Activated CD8-positive, alpha-beta T cell treated with anti-CD3 and anti-CD28 coated beads for 36 hours (primary cell): ENCODE measurements at regions not wholly inside any gene's neighbourhood (a gene's known extent, or its start where the extent isn't known, plus 50 kb on each side); places are given as distances from the start of the nearest gene placed in this dataset.

Experiments
- ATAC-seq: fragments of 200-7000 bp; cut with Tn5 transposase; one replicate; pipeline ENCODE4 v1.10.0; 2021; ENCODE audit warnings: mild to moderate bottlenecking, moderate library complexity
- CTCF ChIA-PET: fragments of 350-600 bp; sonication (Branson Sonifier 250); formaldehyde crosslinking; loops from one replicate; lab custom pipeline; 2021; ENCODE audit warnings: antibody characterized with exemption; lab: Charles Lee
- POLR2A ChIA-PET: fragments of 350-600 bp; sonication (Branson Sonifier 250); formaldehyde crosslinking; loops from one replicate; lab custom pipeline; 2021; ENCODE audit warnings: antibody characterized with exemption; lab: Charles Lee
- DNase-seq: peaks from one replicate; pipeline ENCODE4 v3.0.0-alpha.2; 2020
- H3K27ac Mint-ChIP-seq: one replicate; pipeline ENCODE4 v1.8.0; 2021; ENCODE audit warnings: mild to moderate bottlenecking, mixed read lengths
- H3K27me3 Mint-ChIP-seq: one replicate; pipeline ENCODE4 v1.8.0; 2021; ENCODE audit warnings: mixed read lengths
- H3K36me3 Mint-ChIP-seq: one replicate; pipeline ENCODE4 v1.8.0; 2021; ENCODE audit warnings: low read depth, mixed read lengths
- H3K4me1 Mint-ChIP-seq: one replicate; pipeline ENCODE4 v1.8.0; 2021; ENCODE audit warnings: low read depth, mixed read lengths
- H3K4me3 Mint-ChIP-seq: one replicate; pipeline ENCODE4 v1.8.0; 2021; ENCODE audit warnings: mild to moderate bottlenecking, moderate library complexity, mixed read lengths
- H3K9me3 Mint-ChIP-seq: one replicate; pipeline ENCODE4 v1.8.0; 2021; ENCODE audit warnings: mixed read lengths
- intact Hi-C: fragments of 100-400 bp; cut with micrococcal nuclease; formaldehyde crosslinking; loops from one replicate; pipeline ENCODE4 v1.10.0; 2022
- TF ChIP-seq, protein P1 (sequence below): fragments of 200-600 bp; IDR thresholded peaks from one replicate; pipeline ENCODE4 v1.8.0; 2022; ENCODE audit warnings: antibody characterized with exemption, mild to moderate bottlenecking

DNA sequence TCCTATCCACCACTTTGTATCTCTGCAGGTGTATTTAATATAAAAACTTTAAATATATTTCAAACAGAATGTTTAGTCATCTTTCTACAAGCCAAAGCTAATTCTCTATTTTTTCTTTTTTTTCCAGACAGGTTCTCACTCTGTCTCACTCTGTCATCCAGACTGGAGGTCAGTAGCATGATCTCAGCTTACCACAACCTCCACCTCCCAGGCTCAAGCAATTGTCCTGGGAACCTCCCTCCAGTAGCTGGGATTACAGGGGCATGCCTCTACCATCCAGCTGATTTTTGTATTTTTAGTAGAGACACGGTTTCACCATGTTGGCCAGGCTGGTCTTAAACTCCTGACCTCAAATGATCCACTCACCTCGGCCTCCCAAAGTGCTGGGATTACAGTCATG is 202.6 kb downstream of the VGLL3 start:
- Mint-ChIP-seq H3K27ac (no peak overlapping the region), H3K4me3 (no peak overlapping the region), H3K36me3 (no peaks in the 10 kb centered on the region), H3K9me3 (no peaks in the 10 kb centered on the region), H3K27me3 (no peaks in the 10 kb centered on the region), H3K4me1 (no peaks in the 10 kb centered on the region)
- no peak for DNase-seq
- TF ChIP-seq, protein P1, sequence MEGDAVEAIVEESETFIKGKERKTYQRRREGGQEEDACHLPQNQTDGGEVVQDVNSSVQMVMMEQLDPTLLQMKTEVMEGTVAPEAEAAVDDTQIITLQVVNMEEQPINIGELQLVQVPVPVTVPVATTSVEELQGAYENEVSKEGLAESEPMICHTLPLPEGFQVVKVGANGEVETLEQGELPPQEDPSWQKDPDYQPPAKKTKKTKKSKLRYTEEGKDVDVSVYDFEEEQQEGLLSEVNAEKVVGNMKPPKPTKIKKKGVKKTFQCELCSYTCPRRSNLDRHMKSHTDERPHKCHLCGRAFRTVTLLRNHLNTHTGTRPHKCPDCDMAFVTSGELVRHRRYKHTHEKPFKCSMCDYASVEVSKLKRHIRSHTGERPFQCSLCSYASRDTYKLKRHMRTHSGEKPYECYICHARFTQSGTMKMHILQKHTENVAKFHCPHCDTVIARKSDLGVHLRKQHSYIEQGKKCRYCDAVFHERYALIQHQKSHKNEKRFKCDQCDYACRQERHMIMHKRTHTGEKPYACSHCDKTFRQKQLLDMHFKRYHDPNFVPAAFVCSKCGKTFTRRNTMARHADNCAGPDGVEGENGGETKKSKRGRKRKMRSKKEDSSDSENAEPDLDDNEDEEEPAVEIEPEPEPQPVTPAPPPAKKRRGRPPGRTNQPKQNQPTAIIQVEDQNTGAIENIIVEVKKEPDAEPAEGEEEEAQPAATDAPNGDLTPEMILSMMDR, result no peak
- intact Hi-C loops, result no loop called here
- ATAC-seq, result no peak
- ChIA-PET POLR2A (no interaction called here), CTCF (no interaction called here)

- Mint-ChIP-seq H3K4me3 (no peak overlapping the region), H3K36me3 (no peaks in the 10 kb centered on the region), H3K27me3 (no peaks in the 10 kb centered on the region), H3K9me3 (no peaks in the 10 kb centered on the region), H3K4me1 (no peaks in the 10 kb centered on the region), H3K27ac (no peak overlapping the region)
- ChIA-PET POLR2A (no interaction called here), CTCF (no interaction called here)
- intact Hi-C loops, result no loop called here
- DNase-seq, result no peak
- no peak for ATAC-seq
- TF ChIP-seq, protein P1, result no peak
Measured at GRCh38 chr3:86787091-86787490, 203.9 kb downstream of the VGLL3 start.

DNA sequence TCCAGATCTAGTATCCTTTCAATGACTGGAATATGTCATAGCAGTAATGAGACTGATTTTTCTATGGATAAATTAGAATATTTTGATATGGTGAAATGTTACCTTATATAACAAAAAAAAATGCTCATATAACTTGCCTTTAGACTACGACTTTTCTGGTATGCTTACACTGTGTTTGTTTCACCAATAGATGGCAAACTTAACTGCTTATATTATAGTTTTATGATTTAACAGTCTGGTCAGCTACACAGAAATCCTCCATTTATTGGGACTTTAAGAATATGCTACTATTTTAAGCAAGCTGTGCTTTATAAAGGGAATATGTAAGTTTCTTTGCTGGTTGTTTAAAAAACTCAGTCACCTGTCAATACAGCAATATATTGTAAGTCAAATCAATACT is 205.6 kb downstream of the VGLL3 start:
- ChIA-PET CTCF (no interaction called here), POLR2A (no interaction called here)
- no peaks in the 10 kb centered on the region for H3K27me3 Mint-ChIP-seq
- no peaks in the 10 kb centered on the region for H3K4me1 Mint-ChIP-seq
- no peak overlapping the region for H3K27ac Mint-ChIP-seq
- no peaks in the 10 kb centered on the region for H3K36me3 Mint-ChIP-seq
- no peaks in the 10 kb centered on the region for H3K9me3 Mint-ChIP-seq
- ATAC-seq (no peak), DNase-seq (no peak)
- intact Hi-C loops, result no loop called here
- TF ChIP-seq, protein P1, result no peak
- H3K4me3 Mint-ChIP-seq, result no peak overlapping the region

GRCh38 chr3:86782866-86783265 is 208.1 kb downstream of the VGLL3 start:
- no peaks in the 10 kb centered on the region for H3K36me3 Mint-ChIP-seq
- no peak overlapping the region for H3K4me3 Mint-ChIP-seq
- POLR2A ChIA-PET, result no interaction called here
- DNase-seq (no peak), ATAC-seq (no peak)
- H3K27me3 Mint-ChIP-seq, result no peaks in the 10 kb centered on the region
- TF ChIP-seq, protein P1, result no peak
- H3K4me1 Mint-ChIP-seq, result no peaks in the 10 kb centered on the region
- H3K9me3 Mint-ChIP-seq, result no peaks in the 10 kb centered on the region
- no peak overlapping the region for H3K27ac Mint-ChIP-seq
- intact Hi-C loops, result no loop called here
- CTCF ChIA-PET, result no interaction called here

DNA sequence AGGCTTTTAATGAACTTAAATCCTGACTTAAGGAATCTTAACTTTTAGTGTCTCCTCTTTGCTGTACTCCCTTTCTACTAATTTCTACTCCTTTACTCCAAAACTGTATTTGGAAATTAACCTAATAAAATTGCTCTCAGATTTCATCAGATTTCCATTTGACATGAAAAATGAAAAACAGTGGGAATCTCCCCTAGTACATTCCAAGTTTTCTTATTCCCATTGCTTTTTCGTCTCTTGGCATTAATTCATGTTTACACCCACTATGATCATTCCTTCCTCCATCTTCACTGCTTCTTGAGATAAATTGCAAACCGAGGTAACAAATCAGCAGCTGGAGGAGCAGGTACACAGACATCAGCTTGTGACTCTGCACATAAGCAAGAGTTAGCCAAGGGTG is 208.7 kb downstream of the VGLL3 start:
- H3K27me3 Mint-ChIP-seq, result no peaks in the 10 kb centered on the region
- H3K4me3 Mint-ChIP-seq, result no peak overlapping the region
- ChIA-PET POLR2A (no interaction called here), CTCF (no interaction called here)
- DNase-seq, result no peak
- intact Hi-C loops, result no loop called here
- TF ChIP-seq, protein P1, result no peak
- no peaks in the 10 kb centered on the region for H3K9me3 Mint-ChIP-seq
- ATAC-seq, result no peak
- H3K4me1 Mint-ChIP-seq, result no peaks in the 10 kb centered on the region
- no peak overlapping the region for H3K27ac Mint-ChIP-seq
- no peaks in the 10 kb centered on the region for H3K36me3 Mint-ChIP-seq
